COLO829 (cell line): ENCODE measurements at regions not wholly inside any gene's neighbourhood (a gene's known extent, or its start where the extent isn't known, plus 50 kb on each side); places are given as distances from the start of the nearest gene placed in this dataset.
"Not testable (repeated sequence)": the region's sequence is repeated elsewhere in the genome, so short reads cannot be mapped to it uniquely, and the experiment has no call there.

Source experiments
- DNase-seq: peaks from one replicate; pipeline ENCODE4 v3.0.0; 2012; ENCODE audit warnings: low spot score

DNA sequence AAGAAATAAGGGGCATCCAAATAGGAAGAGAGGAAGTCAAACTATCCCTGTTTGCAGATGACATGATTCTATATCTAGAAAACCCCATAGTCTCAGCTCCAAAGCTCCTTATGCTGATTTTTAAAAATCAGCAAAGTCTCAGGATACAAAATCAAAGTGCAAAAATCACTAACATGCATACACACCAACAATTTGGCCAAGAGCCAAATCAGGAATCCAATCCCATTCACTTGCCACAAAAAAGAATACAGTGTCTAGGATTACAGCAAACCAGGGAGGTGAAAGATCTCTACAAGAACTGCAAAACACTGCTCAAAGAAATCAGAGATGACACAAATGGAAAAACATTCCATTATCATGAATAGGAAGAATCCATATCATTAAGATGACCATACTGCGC, 155.8 kb upstream of the ARHGAP42 start:
- not testable (repeated sequence) for DNase-seq

- DNase-seq: no peak
These were observed 150.1 kb upstream of the ARHGAP42 start for GRCh38 chr11:100536979-100537378.

- DNase-seq: no peak
These were observed 143.7 kb upstream of the ARHGAP42 start for GRCh38 chr11:100543386-100543785.

GRCh38 chr11:100545556-100545955, 141.5 kb upstream of the ARHGAP42 start:
- no peak for DNase-seq

DNA sequence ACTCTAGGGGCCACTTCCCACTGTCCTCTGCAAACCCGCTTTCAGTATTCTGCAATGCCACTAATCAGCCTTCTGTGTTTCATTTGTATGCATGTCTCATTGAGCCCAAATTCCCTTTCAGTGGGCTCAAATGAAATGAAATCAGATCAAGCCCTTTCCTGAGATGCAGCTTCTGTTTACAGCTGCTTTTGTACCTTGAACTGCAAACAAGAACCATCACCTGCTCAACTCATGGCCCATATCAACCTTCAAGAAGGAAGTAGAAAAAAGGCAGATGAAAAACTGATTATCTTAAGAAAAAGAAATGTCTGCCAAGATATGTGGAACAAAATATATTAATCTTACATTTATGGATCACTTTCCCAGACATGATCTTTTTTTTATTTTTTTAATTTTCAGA, 141.1 kb upstream of the ARHGAP42 start:
- DNase-seq: no peak

GRCh38 chr11:100546714-100547113, 140.4 kb upstream of the ARHGAP42 start:
- no peak for DNase-seq

DNA sequence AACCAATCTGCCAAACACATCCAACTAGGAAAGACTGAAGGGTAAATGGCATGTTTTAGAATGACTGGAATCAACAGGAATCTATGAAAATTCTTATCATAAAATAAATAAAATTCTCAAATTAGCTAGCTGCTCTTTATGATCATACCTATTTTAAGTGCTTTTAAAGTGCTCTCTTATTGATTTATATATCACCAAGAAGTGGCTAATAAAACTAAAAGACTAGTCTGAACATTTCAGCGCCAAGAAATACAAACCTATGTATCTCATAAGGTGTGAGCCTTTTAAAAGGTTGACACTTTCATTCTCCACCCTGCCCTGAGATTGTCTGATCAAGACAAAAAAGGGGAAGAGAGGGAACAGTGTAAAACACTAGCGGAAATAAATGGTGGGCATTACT, 136.8 kb upstream of the ARHGAP42 start:
- DNase-seq: no peak

DNA sequence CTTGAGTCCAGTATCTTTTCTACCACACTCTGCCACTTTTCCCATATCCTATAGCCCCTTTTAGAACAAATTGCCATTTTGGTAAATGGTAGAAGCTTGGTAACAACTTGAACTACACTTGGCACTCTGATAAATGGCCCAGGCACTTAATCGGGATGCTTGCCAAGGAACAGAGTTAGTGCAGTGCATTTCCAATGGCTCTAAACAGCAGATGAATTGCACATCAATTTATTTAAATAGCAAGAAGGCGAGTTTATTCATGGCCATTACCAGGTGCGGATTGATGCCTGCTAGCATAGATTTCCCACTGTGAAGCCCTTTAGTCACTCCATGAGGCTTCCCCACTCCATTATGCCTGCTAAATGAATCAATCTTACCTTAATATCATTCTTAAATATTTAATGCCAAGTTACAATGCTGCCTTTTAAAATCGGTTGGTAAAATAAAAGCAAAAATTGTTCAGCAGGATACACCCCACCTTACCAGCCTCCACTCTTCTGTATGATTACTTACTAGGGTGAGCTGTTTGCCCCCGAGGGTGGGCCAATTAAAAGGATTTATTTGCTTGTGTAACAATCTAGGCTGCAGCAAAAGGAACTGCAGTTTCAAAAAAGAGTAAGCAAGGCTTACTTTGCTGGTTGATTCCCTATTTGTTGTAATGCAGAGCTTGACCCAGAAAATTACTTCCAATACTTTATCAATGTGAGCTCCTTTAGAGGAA, 136.0 kb upstream of the ARHGAP42 start:
- no peak for DNase-seq

- no peak for DNase-seq
These were observed 131.2 kb upstream of the ARHGAP42 start for GRCh38 chr11:100555931-100556330.

DNA sequence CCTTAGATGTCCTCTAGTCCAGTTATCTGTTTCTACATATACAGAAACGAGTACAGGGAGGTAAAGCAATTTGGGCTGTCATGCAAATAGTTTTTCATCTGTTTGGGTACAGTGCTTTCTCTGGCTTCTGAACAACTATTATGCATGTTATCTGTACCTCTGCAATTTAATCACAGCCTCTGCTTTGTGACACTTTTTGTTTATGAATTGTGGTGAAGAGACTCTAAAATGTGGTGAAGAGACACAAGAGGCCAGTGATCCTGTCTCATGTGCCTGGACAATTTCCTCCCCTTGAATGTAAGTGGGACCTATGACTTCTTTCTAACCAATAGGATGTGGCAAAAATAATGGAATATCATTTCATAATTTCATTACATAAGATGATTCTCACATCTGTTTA, 130.3 kb upstream of the ARHGAP42 start:
- DNase-seq: no peak

- DNase-seq: no peak
These were observed 129.1 kb upstream of the ARHGAP42 start for GRCh38 chr11:100557830-100558611.

- DNase-seq: no peak
These were observed 126.5 kb upstream of the ARHGAP42 start for GRCh38 chr11:100560606-100561005.

- no peak for DNase-seq
These were observed 125.8 kb upstream of the ARHGAP42 start for GRCh38 chr11:100561323-100561722.

GRCh38 chr11:100562128-100562527, 125.0 kb upstream of the ARHGAP42 start:
- DNase-seq: peak; percentile 59

- DNase-seq: no peak
These were observed 123.4 kb upstream of the ARHGAP42 start for GRCh38 chr11:100563541-100564280.

DNA sequence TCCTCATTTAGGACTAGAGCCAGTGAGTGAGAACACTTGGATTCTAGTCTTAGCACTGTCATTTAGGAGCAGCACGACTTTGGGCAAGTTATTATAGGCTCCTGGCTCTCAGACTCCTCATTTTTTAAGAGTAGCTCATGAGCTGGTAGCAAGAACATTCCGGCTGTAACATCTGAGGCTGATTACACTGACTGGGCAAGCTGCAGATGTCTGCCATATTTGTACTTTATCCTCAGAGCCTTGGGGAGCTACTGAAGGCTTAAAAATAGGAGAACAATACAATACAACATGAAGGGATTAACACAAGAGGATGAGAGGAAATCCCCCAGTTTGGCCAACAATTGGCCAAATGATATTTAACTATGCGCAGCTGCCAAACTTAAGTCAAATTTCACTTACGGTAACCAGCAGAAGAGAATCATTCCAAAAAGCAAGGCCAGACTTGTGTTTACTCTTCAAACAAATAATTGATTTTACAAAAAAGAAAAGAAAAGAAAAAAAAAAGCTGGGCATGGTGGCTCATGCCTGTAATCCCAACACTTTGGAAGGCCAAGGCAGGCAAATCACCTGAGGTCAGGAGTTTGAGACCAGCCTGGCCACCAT, 113.1 kb upstream of the ARHGAP42 start:
- no peak for DNase-seq

- no peak for DNase-seq
These were observed 112.0 kb upstream of the ARHGAP42 start for GRCh38 chr11:100574894-100575769.

DNA sequence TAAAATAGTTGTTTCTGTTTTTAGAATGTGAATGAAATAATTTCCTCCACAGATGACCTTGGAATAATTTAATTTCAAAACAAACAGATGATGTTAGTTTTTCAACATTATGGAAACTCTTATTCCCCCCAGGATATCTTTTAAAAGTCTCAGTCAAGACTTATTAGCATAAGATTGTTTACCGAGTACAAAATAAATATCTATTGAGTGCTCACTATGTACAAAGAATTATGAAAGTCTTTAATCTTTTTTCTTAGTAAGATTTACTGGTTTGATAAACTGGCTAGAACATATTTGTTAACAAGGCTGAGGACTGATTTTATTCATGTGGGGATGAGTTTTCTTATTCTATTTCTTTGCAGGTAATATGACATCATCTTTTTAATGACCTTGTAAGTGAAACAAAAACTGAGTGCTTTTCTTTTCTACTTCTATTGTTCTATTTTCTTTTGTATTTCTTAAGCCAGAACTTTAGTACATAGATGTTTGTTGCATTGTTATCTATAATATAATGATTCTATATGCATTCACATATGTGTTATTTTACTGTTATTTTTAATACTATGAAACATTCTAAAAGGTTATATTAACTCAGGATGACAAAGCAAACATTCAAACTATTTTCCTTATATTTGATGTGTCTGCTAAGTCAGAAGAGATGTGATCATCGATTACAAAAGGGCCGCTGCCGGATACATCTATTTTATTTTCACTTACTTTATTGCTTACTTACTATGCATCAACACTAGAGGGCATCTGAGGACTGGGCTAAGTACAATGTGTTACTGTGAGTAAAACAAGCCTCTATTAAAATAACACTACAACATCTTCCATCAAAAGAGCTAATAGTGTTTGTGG, 111.0 kb upstream of the ARHGAP42 start:
- DNase-seq: peak; percentile 38

DNA sequence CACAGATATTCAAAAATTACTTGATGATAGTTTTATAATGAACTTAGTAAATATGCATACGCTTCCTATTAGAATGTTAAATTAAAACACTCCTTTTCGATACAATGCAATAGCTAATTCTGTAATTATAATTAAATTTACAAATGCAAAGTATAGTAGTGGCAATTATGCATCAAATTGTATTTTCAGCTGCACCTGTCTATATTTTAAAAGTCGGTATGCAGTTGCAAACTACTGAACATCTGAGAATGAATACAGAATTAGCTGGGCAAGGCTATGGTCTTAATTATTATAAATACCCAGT, 110.4 kb upstream of the ARHGAP42 start:
- DNase-seq: no peak

- no peak for DNase-seq
These were observed 108.2 kb upstream of the ARHGAP42 start for GRCh38 chr11:100578831-100579311.

DNA sequence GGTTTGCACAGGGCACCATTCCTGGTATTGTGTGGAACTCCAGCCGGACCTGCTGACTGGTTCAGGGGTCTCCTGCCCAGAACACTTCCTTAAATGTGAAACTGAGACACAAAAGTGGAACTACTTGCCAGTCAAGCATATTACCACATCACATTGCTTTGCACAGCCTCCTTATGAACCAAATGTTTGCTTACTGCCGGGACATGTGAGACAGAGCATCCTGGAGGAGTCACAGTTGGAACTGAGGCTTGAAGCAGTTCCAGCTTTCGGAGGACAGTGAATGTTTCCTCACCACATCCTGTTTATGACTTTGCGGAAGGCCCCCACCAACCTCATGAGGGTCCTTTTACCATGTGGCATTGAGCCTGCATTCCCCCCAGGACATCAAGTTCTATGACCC, 105.8 kb upstream of the ARHGAP42 start:
- no peak for DNase-seq
